MM.1S (cell line): ENCODE measurements at regions not wholly inside any gene's neighbourhood (a gene's known extent, or its start where the extent isn't known, plus 50 kb on each side); places are given as distances from the start of the nearest gene placed in this dataset.

ENCODE experiments used
- DNase-seq: peaks from one replicate; pipeline ENCODE4 v3.0.0-alpha.2; 2015
- H2AFZ ChIP-seq: fragments of 300-600 bp; sonication (generic); 2 replicates; pipeline ENCODE4 v1.6.0; 2016; ENCODE audit warnings: antibody characterized with exemption, low read length
- H3F3A ChIP-seq: fragments of 300-600 bp; sonication (generic); 2 replicates; pipeline ENCODE4 v1.6.1; 2016; ENCODE audit warnings: mild to moderate bottlenecking, antibody characterized with exemption, low read length, moderate library complexity, mixed read lengths; ENCODE audit not compliant: insufficient read depth
- H3K27ac ChIP-seq: fragments of 300-600 bp; sonication (generic); 2 replicates; pipeline ENCODE4 v1.5.1; 2016; ENCODE audit warnings: mild to moderate bottlenecking, low read length
- H3K27me3 ChIP-seq: fragments of 300-600 bp; sonication (generic); replicated peaks from 2 replicates; pipeline ENCODE4 v1.6.0; 2016; ENCODE audit warnings: low read length; ENCODE audit not compliant: insufficient read depth
- H3K36me3 ChIP-seq: fragments of 300-600 bp; sonication (generic); replicated peaks from 2 replicates; pipeline ENCODE4 v1.6.1; 2016; ENCODE audit warnings: mild to moderate bottlenecking, low read length, mixed read lengths; ENCODE audit not compliant: insufficient read depth
- H3K4me1 ChIP-seq: fragments of 300-600 bp; sonication (generic); 2 replicates; pipeline ENCODE4 v1.6.1; 2016; ENCODE audit warnings: low read length, mixed read lengths
- H3K4me2 ChIP-seq: fragments of 300-600 bp; sonication (generic); 2 replicates; pipeline ENCODE4 v1.6.0; 2016; ENCODE audit warnings: low read depth, low read length
- H3K4me3 ChIP-seq: fragments of 300-600 bp; sonication (generic); 2 replicates; pipeline ENCODE4 v1.5.1; 2016; ENCODE audit warnings: low read length, mixed read lengths
- H3K79me2 ChIP-seq: fragments of 300-600 bp; sonication (generic); 2 replicates; pipeline ENCODE4 v1.6.1; 2016; ENCODE audit warnings: mixed run types, low read length, mixed read lengths
- H3K9ac ChIP-seq: fragments of 300-600 bp; sonication (generic); 2 replicates; pipeline ENCODE4 v1.6.1; 2016; ENCODE audit warnings: low read length, mixed read lengths
- H3K9me2 ChIP-seq: fragments of 300-600 bp; sonication (generic); replicated peaks from 2 replicates; pipeline ENCODE4 v1.6.1; 2016; ENCODE audit warnings: mild to moderate bottlenecking, low read length, mixed read lengths; ENCODE audit not compliant: insufficient read depth
- H3K9me3 ChIP-seq: fragments of 300-600 bp; sonication (generic); replicated peaks from 2 replicates; pipeline ENCODE4 v1.6.1; 2016; ENCODE audit warnings: mild to moderate bottlenecking, low read length, mixed read lengths; ENCODE audit not compliant: insufficient read depth
- H4K20me1 ChIP-seq: fragments of 300-600 bp; sonication (generic); 2 replicates; pipeline ENCODE4 v1.6.1; 2016; ENCODE audit warnings: mild to moderate bottlenecking, low read length, moderate library complexity, mixed read lengths; ENCODE audit not compliant: insufficient read depth
- EZH2 ChIP-seq: fragments of 300-600 bp; sonication (generic); optimal IDR thresholded peaks from 2 replicates; pipeline ENCODE3; 2017; ENCODE audit warnings: low read depth, mild to moderate bottlenecking, antibody characterized with exemption, low read length, mixed read lengths
- EZH2phosphoT487 ChIP-seq: fragments of 300-600 bp; sonication (generic); IDR thresholded peaks from 2 replicates; pipeline ENCODE4 v1.6.1; 2018; ENCODE audit warnings: antibody characterized with exemption, low read length
- TF ChIP-seq, protein P1 (sequence below): fragments of 300-600 bp; sonication (generic); IDR thresholded peaks from 2 replicates; pipeline ENCODE4 v1.5.1; 2016; ENCODE audit warnings: antibody characterized with exemption, low read length, mixed read lengths

DNA sequence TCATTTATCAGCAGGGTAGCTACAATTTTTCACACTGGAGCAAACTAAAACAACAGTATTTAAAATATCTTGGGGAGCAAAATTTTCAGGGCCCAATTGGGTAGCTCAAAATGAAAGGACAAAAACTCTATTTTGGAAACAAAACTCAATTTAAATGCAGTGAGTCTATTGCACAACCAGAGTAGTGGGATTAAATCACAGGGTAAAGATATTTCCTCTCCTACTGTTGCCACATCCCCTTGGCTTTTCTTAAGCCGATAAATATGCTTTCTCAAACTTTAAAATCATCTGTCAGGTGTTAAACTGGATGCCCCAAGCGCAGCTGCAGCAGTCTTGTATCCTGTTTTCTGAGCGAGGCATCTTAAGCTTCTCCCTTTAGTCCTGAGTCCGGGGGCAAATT is 1474.3 kb upstream of the CDH9 start:
- H3K4me3 ChIP-seq, result no peak overlapping the region
- no peak for TF ChIP-seq EZH2
- TF ChIP-seq, protein P1, sequence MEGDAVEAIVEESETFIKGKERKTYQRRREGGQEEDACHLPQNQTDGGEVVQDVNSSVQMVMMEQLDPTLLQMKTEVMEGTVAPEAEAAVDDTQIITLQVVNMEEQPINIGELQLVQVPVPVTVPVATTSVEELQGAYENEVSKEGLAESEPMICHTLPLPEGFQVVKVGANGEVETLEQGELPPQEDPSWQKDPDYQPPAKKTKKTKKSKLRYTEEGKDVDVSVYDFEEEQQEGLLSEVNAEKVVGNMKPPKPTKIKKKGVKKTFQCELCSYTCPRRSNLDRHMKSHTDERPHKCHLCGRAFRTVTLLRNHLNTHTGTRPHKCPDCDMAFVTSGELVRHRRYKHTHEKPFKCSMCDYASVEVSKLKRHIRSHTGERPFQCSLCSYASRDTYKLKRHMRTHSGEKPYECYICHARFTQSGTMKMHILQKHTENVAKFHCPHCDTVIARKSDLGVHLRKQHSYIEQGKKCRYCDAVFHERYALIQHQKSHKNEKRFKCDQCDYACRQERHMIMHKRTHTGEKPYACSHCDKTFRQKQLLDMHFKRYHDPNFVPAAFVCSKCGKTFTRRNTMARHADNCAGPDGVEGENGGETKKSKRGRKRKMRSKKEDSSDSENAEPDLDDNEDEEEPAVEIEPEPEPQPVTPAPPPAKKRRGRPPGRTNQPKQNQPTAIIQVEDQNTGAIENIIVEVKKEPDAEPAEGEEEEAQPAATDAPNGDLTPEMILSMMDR, result no peak
- no peak for TF ChIP-seq EZH2phosphoT487

DNA sequence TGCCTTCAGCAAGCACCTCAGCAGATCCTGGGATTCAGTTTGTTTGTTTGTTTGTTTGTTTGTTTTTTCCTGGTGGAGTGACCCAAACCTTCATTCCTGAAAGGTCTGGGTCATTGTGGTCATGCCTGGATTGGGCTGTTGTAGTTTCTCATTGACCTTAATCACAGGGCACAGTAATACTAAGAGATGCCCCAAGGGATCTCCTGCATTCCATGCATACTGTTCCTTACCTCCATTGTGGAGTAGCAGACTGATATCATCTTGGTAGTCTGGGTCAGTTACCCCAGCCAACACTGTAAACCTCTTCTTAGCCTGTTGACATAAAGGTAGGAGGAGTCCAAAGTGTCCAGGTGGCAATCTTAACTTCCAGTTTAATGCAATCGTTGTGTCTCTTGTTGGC is 1466.7 kb upstream of the CDH9 start:
- Histone ChIP-seq H3K4me1 (no peaks in the 10 kb centered on the region), H4K20me1 (no peaks in the 10 kb centered on the region), H3K9me2 (no peaks in the 10 kb centered on the region), H3K9me3 (no peaks in the 10 kb centered on the region), H3K9ac (no peak overlapping the region), H3K4me2 (no peak overlapping the region), H3F3A (no peaks in the 10 kb centered on the region), H3K4me3 (no peak overlapping the region), H3K27ac (no peak overlapping the region), H3K27me3 (no peaks in the 10 kb centered on the region), H3K79me2 (no peaks in the 10 kb centered on the region), H3K36me3 (no peaks in the 10 kb centered on the region), H2AFZ (no peak overlapping the region)
- DNase-seq, result no peak
- TF ChIP-seq EZH2 (no peak), EZH2phosphoT487 (no peak)
- TF ChIP-seq, protein P1, result no peak

More for the DNA sequence above, 1474.3 kb upstream of the CDH9 start:
- DNase-seq, result no peak
- no peaks in the 10 kb centered on the region for H3K79me2 ChIP-seq
- H2AFZ ChIP-seq, result no peak overlapping the region
- H3K9me3 ChIP-seq, result no peaks in the 10 kb centered on the region
- H3F3A ChIP-seq, result no peaks in the 10 kb centered on the region
- H3K27ac ChIP-seq, result no peak overlapping the region
- no peaks in the 10 kb centered on the region for H3K4me1 ChIP-seq
- no peaks in the 10 kb centered on the region for H3K27me3 ChIP-seq
- H3K36me3 ChIP-seq, result no peaks in the 10 kb centered on the region
- no peak overlapping the region for H3K4me2 ChIP-seq
- no peaks in the 10 kb centered on the region for H3K9me2 ChIP-seq
- H4K20me1 ChIP-seq, result no peaks in the 10 kb centered on the region
- H3K9ac ChIP-seq, result no peak overlapping the region

- H4K20me1 ChIP-seq, result no peaks in the 10 kb centered on the region
- H3K79me2 ChIP-seq, result no peaks in the 10 kb centered on the region
- no peak overlapping the region for H3K27ac ChIP-seq
- H3K9me3 ChIP-seq, result no peaks in the 10 kb centered on the region
- TF ChIP-seq EZH2phosphoT487 (no peak), EZH2 (no peak)
- TF ChIP-seq, protein P1, result no peak
- H3K9me2 ChIP-seq, result no peaks in the 10 kb centered on the region
- no peaks in the 10 kb centered on the region for H3K36me3 ChIP-seq
- no peak overlapping the region for H3K9ac ChIP-seq
- no peaks in the 10 kb centered on the region for H3K27me3 ChIP-seq
- no peak overlapping the region for H3K4me2 ChIP-seq
- H3F3A ChIP-seq, result no peaks in the 10 kb centered on the region
- DNase-seq, result no peak
- H3K4me1 ChIP-seq, result no peaks in the 10 kb centered on the region
- H3K4me3 ChIP-seq, result no peak overlapping the region
- H2AFZ ChIP-seq, result no peak overlapping the region
Measured at GRCh38 chr5:28500511-28500910, 1462.1 kb upstream of the CDH9 start.
